ENCODE measurements at regions not wholly inside any gene's neighbourhood (a gene's known extent, or its start where the extent isn't known, plus 50 kb on each side); places are given as distances from the start of the nearest gene placed in this dataset.

- no peak for TF ChIP-seq CTCF (IDR thresholded peaks at IDR 0.05)
- TF ChIP-seq POLR2AphosphoS5 (IDR thresholded peaks at IDR 0.05; ENCODE audit: low read depth, low read length), result no peak
Measured at GRCh38 chr5:8675182-8675581, 806.2 kb downstream of the MTRR start.

Data from SK-N-SH (cell line).